ENCODE measurements at regions not wholly inside any gene's neighbourhood (a gene's known extent, or its start where the extent isn't known, plus 50 kb on each side); places are given as distances from the start of the nearest gene placed in this dataset.

DNA sequence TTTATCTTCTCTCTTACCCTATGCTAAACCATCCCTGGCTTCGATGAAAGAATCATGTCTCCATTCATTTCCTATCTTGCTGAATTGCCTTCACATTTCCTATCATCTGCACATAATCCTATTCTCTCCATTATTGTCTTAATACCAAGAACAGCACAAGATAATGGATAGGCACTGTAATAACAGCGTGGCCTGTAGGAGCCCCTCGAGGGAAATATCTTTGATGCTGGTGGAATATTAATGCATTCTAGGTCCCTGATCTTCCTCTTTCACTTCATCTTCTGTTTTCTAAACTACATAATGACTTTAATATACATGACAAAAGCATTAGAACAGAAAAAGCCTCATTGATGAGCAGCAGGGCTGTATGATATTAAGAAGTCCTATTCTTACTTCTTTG is 720.6 kb downstream of the RWDD3 start:
- Histone ChIP-seq H3K36me3 (ENCODE audit: insufficient read depth, low read length) (no peaks in the 10 kb centered on the region), H3K9ac (ENCODE audit: insufficient read length) (no peak overlapping the region), H3K9me3 (ENCODE audit: low read depth, low read length) (peaks cover under 1% of the 10 kb centered on the region; the same call in 1 of the 2 replicates), H3K27ac (no peak overlapping the region), H3K4me3 (no peak overlapping the region)
- TF ChIP-seq EZH2 (IDR thresholded peaks at IDR 0.05) (no peak), FOXP2 (optimal IDR thresholded peaks at IDR 0.05; ENCODE audit: control extremely low read depth, extremely low read length, insufficient read depth) (no peak), POLR2AphosphoS5 (IDR thresholded peaks at IDR 0.05; ENCODE audit: borderline replicate concordance, low read depth, low read length) (no peak)
- no peak for DNase-seq (ENCODE audit: low read depth, low spot score)

- no peak overlapping the region for H3K27ac ChIP-seq
- H3K4me3 ChIP-seq: no peak overlapping the region
- no peaks in the 10 kb centered on the region for H3K36me3 ChIP-seq (ENCODE audit: insufficient read depth, low read length)
- peaks cover 4% of the 10 kb centered on the region; the same call in 1 of the 2 replicates for H3K9me3 ChIP-seq (ENCODE audit: low read depth, low read length)
- DNase-seq (ENCODE audit: low read depth, low spot score): no peak
- H3K9ac ChIP-seq (ENCODE audit: insufficient read length): no peak overlapping the region
- TF ChIP-seq FOXP2 (optimal IDR thresholded peaks at IDR 0.05; ENCODE audit: control extremely low read depth, extremely low read length, insufficient read depth) (no peak), EZH2 (IDR thresholded peaks at IDR 0.05) (no peak), POLR2AphosphoS5 (IDR thresholded peaks at IDR 0.05; ENCODE audit: borderline replicate concordance, low read depth, low read length) (no peak)
Measured at GRCh38 chr1:95956215-95956614, 722.2 kb downstream of the RWDD3 start.

GRCh38 chr1:95957748-95958147 is 723.7 kb downstream of the RWDD3 start:
- TF ChIP-seq EZH2 (IDR thresholded peaks at IDR 0.05) (no peak), FOXP2 (optimal IDR thresholded peaks at IDR 0.05; ENCODE audit: control extremely low read depth, extremely low read length, insufficient read depth) (no peak), POLR2AphosphoS5 (IDR thresholded peaks at IDR 0.05; ENCODE audit: borderline replicate concordance, low read depth, low read length) (no peak)
- no peak for DNase-seq (ENCODE audit: low read depth, low spot score)
- Histone ChIP-seq H3K4me3 (no peak overlapping the region), H3K9me3 (ENCODE audit: low read depth, low read length) (peaks cover 4% of the 10 kb centered on the region; the same call in 1 of the 2 replicates), H3K27ac (no peak overlapping the region), H3K36me3 (ENCODE audit: insufficient read depth, low read length) (no peaks in the 10 kb centered on the region), H3K9ac (ENCODE audit: insufficient read length) (no peak overlapping the region)

DNA sequence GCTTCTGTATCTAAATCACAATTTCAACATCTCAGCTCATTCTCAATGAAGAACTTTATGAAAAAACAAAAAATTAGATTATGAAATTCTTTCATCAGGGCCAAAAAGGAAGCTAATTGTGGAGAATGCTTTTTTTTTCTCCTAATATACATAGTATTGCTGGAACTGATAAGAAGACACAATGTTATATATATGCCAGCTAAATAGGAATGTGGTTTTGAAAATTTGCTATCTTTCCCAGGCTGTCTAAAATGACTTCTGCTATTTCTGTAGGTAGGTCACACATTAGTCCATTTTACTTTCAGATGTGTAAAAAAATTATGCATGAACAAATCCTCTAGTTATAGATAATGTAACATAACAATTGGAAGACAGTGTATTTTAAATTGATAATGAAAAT is 732.9 kb downstream of the RWDD3 start:
- Histone ChIP-seq H3K36me3 (ENCODE audit: insufficient read depth, low read length) (no peaks in the 10 kb centered on the region), H3K27ac (no peak overlapping the region), H3K4me3 (no peak overlapping the region), H3K9me3 (ENCODE audit: low read depth, low read length) (no peaks in the 10 kb centered on the region), H3K9ac (ENCODE audit: insufficient read length) (no peak overlapping the region)
- TF ChIP-seq POLR2AphosphoS5 (IDR thresholded peaks at IDR 0.05; ENCODE audit: borderline replicate concordance, low read depth, low read length): no peak
- TF ChIP-seq FOXP2 (optimal IDR thresholded peaks at IDR 0.05; ENCODE audit: control extremely low read depth, extremely low read length, insufficient read depth): no peak
- no peak for TF ChIP-seq EZH2 (IDR thresholded peaks at IDR 0.05)
- DNase-seq (ENCODE audit: low read depth, low spot score): no peak

- no peak overlapping the region for H3K27ac ChIP-seq
- H3K9me3 ChIP-seq (ENCODE audit: low read depth, low read length): no peaks in the 10 kb centered on the region
- DNase-seq (ENCODE audit: low read depth, low spot score): no peak
- no peak for TF ChIP-seq EZH2 (IDR thresholded peaks at IDR 0.05)
- TF ChIP-seq POLR2AphosphoS5 (IDR thresholded peaks at IDR 0.05; ENCODE audit: borderline replicate concordance, low read depth, low read length): no peak
- TF ChIP-seq FOXP2 (optimal IDR thresholded peaks at IDR 0.05; ENCODE audit: control extremely low read depth, extremely low read length, insufficient read depth): no peak
- no peak overlapping the region for H3K4me3 ChIP-seq
- H3K9ac ChIP-seq (ENCODE audit: insufficient read length): no peak overlapping the region
- no peaks in the 10 kb centered on the region for H3K36me3 ChIP-seq (ENCODE audit: insufficient read depth, low read length)
Measured at GRCh38 chr1:95974586-95974985, 740.6 kb downstream of the RWDD3 start.

GRCh38 chr1:95982711-95983110 is 738.9 kb upstream of the PTBP2 start:
- H3K9ac ChIP-seq (ENCODE audit: insufficient read length): no peak overlapping the region
- H3K36me3 ChIP-seq (ENCODE audit: insufficient read depth, low read length): no peaks in the 10 kb centered on the region
- H3K9me3 ChIP-seq (ENCODE audit: low read depth, low read length): no peaks in the 10 kb centered on the region
- no peak overlapping the region for H3K4me3 ChIP-seq
- H3K27ac ChIP-seq: no peak overlapping the region
- TF ChIP-seq POLR2AphosphoS5 (IDR thresholded peaks at IDR 0.05; ENCODE audit: borderline replicate concordance, low read depth, low read length) (no peak), FOXP2 (optimal IDR thresholded peaks at IDR 0.05; ENCODE audit: control extremely low read depth, extremely low read length, insufficient read depth) (no peak)
- DNase-seq (ENCODE audit: low read depth, low spot score): no peak

- no peak for DNase-seq (ENCODE audit: low read depth, low spot score)
- TF ChIP-seq POLR2AphosphoS5 (IDR thresholded peaks at IDR 0.05; ENCODE audit: borderline replicate concordance, low read depth, low read length) (no peak), EZH2 (IDR thresholded peaks at IDR 0.05) (no peak), FOXP2 (optimal IDR thresholded peaks at IDR 0.05; ENCODE audit: control extremely low read depth, extremely low read length, insufficient read depth) (no peak)
- Histone ChIP-seq H3K9ac (ENCODE audit: insufficient read length) (no peak overlapping the region), H3K4me3 (no peak overlapping the region), H3K36me3 (ENCODE audit: insufficient read depth, low read length) (no peaks in the 10 kb centered on the region), H3K9me3 (ENCODE audit: low read depth, low read length) (no peaks in the 10 kb centered on the region), H3K27ac (no peak overlapping the region)
Measured at GRCh38 chr1:95983831-95984230, 737.8 kb upstream of the PTBP2 start.

DNA sequence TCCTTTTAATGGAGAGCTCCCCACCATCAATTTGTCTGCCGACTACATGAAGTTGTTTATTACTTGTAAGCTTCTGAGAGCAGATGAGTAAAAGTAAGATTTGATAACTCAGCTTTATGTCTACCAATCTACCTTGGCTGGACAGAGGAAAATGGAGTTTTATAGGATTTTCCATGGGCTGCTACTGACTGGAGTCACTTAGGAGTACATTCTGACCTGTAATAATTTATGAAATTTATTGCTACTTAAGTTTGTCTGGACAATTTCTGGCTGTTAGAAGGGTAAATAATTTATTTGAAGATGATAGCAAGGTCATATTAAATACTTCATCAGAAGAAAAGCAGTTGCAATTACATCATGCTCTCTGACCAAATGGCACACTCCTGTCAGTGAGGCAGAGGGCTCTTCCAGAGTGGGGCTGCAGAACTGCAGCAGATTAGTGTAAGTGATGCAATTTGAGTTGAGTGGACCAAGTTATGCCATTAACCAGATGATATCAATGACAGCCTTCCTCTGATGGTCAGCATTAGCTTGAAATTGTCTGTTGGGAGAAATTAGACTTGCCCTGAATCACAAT is 736.7 kb upstream of the PTBP2 start:
- no peak overlapping the region for H3K27ac ChIP-seq
- DNase-seq (ENCODE audit: low read depth, low spot score): no peak
- TF ChIP-seq POLR2AphosphoS5 (IDR thresholded peaks at IDR 0.05; ENCODE audit: borderline replicate concordance, low read depth, low read length) (no peak), EZH2 (IDR thresholded peaks at IDR 0.05) (no peak), FOXP2 (optimal IDR thresholded peaks at IDR 0.05; ENCODE audit: control extremely low read depth, extremely low read length, insufficient read depth) (no peak)

DNA sequence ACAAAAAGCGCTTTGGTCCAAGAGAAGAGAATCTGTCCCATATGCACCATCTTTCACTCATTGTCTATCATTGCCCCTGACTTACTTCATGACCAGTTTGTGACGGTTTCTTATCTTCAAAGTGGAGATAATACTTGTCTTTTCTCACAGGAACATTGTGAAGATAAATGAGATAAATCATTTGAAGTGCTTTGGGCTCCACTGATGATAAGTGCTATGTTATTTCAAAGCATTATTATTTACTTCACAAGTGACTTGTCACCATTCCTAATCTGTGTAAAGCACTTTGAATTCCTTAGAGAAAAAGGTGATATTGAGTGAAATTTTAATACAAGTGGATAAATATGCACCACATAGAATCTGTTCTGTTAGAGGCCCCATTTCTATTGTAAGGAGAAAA is 731.6 kb upstream of the PTBP2 start:
- no peak for DNase-seq (ENCODE audit: low read depth, low spot score)
- TF ChIP-seq POLR2AphosphoS5 (IDR thresholded peaks at IDR 0.05; ENCODE audit: borderline replicate concordance, low read depth, low read length): no peak
- TF ChIP-seq FOXP2 (optimal IDR thresholded peaks at IDR 0.05; ENCODE audit: control extremely low read depth, extremely low read length, insufficient read depth): no peak
- TF ChIP-seq EZH2 (IDR thresholded peaks at IDR 0.05): no peak

More for the DNA sequence above, 736.7 kb upstream of the PTBP2 start:
- Histone ChIP-seq H3K4me3 (no peak overlapping the region), H3K36me3 (ENCODE audit: insufficient read depth, low read length) (no peaks in the 10 kb centered on the region), H3K9ac (ENCODE audit: insufficient read length) (no peak overlapping the region), H3K9me3 (ENCODE audit: low read depth, low read length) (no peaks in the 10 kb centered on the region)

More for the DNA sequence above, 731.6 kb upstream of the PTBP2 start:
- no peak overlapping the region for H3K9ac ChIP-seq (ENCODE audit: insufficient read length)
- no peaks in the 10 kb centered on the region for H3K36me3 ChIP-seq (ENCODE audit: insufficient read depth, low read length)
- no peak overlapping the region for H3K27ac ChIP-seq
- H3K4me3 ChIP-seq: no peak overlapping the region
- H3K9me3 ChIP-seq (ENCODE audit: low read depth, low read length): no peaks in the 10 kb centered on the region

Data from SK-N-MC (cell line).